WTC11 (cell line): ENCODE measurements at regions not wholly inside any gene's neighbourhood (a gene's known extent, or its start where the extent isn't known, plus 50 kb on each side); places are given as distances from the start of the nearest gene placed in this dataset.

Experiments used
- ATAC-seq: fragments of 200-7000 bp; cut with Tn5 transposase; 2 replicates; pipeline ENCODE4 v1.10.0; 2021; ENCODE audit warnings: mild to moderate bottlenecking, moderate library complexity
- CTCF ChIA-PET: fragments of 300-600 bp; sonication (Branson Sonifier 250); formaldehyde crosslinking; loops from one replicate; lab custom pipeline; 2021; ENCODE audit warnings: antibody characterized with exemption; lab: Charles Lee
- POLR2A ChIA-PET: fragments of 350-600 bp; sonication (Branson Sonifier 250); formaldehyde crosslinking; loops from one replicate; lab custom pipeline; 2021; ENCODE audit warnings: antibody characterized with exemption; lab: Charles Lee
- DNase-seq: peaks from one replicate; pipeline ENCODE4 v3.0.0; 2021; ENCODE audit warnings: low spot score
- H3K27ac Mint-ChIP-seq: 2 replicates; pipeline ENCODE4 v1.8.0; 2021; ENCODE audit warnings: mixed read lengths
- H3K27me3 Mint-ChIP-seq: 2 replicates; pipeline ENCODE4 v1.8.0; 2021; ENCODE audit warnings: low read depth, mild to moderate bottlenecking, moderate library complexity, mixed read lengths
- H3K36me3 Mint-ChIP-seq: 2 replicates; pipeline ENCODE4 v1.8.0; 2021; ENCODE audit warnings: mixed read lengths
- H3K4me1 Mint-ChIP-seq: 2 replicates; pipeline ENCODE4 v1.8.0; 2022; ENCODE audit warnings: mixed read lengths
- H3K4me3 Mint-ChIP-seq: 2 replicates; pipeline ENCODE4 v1.8.0; 2021; ENCODE audit warnings: mild to moderate bottlenecking, moderate library complexity, mixed read lengths
- H3K9me3 Mint-ChIP-seq: 2 replicates; pipeline ENCODE4 v1.8.0; 2021; ENCODE audit warnings: mixed read lengths
- ATF2 ChIP-seq: sonication (generic); formaldehyde crosslinking; IDR thresholded peaks from 2 replicates; pipeline ENCODE4 v1.8.1; 2022; ENCODE audit warnings: low read depth, missing genetic modification reagents, borderline replicate concordance
- CBFB ChIP-seq: sonication (generic); formaldehyde crosslinking; IDR thresholded peaks from 2 replicates; pipeline ENCODE4 v1.8.1; 2022; ENCODE audit warnings: mild to moderate bottlenecking, low read depth, missing genetic modification reagents
- CREB1 ChIP-seq: sonication (generic); formaldehyde crosslinking; IDR thresholded peaks from 2 replicates; pipeline ENCODE4 v1.8.0; 2023; ENCODE audit warnings: mild to moderate bottlenecking, missing genetic modification reagents
- CTCF ChIP-seq: fragments of 200-600 bp; IDR thresholded peaks from 2 replicates; pipeline ENCODE4 v1.8.0; 2022; ENCODE audit warnings: antibody characterized with exemption
- E2F1 ChIP-seq: sonication (generic); formaldehyde crosslinking; IDR thresholded peaks from 2 replicates; pipeline ENCODE4 v1.8.0; 2022; ENCODE audit warnings: mild to moderate bottlenecking, missing genetic modification reagents
- ERG ChIP-seq: fragments of 250-450 bp; sonication (Bioruptor Pico); IDR thresholded peaks from 2 replicates; pipeline ENCODE4 v1.8.0; 2021; ENCODE audit warnings: mild to moderate bottlenecking
- ESRRA ChIP-seq: sonication (generic); formaldehyde crosslinking; IDR thresholded peaks from 2 replicates; pipeline ENCODE4 v1.8.1; 2022; ENCODE audit warnings: mild to moderate bottlenecking, missing genetic modification reagents, borderline replicate concordance
- GTF2I ChIP-seq: fragments of 250-450 bp; sonication (Bioruptor Pico); conservative IDR thresholded peaks from 2 replicates; pipeline ENCODE4 v1.4.0; 2021; ENCODE audit warnings: mild to moderate bottlenecking
- HMGXB4 ChIP-seq: sonication (generic); formaldehyde crosslinking; IDR thresholded peaks from 2 replicates; pipeline ENCODE4 v1.8.1; 2023; ENCODE audit warnings: mild to moderate bottlenecking, moderate library complexity, missing genetic modification reagents
- JAZF1 ChIP-seq: fragments of 250-450 bp; sonication (Bioruptor Pico); IDR thresholded peaks from 2 replicates; pipeline ENCODE4 v1.9.0; 2021; ENCODE audit warnings: moderate library complexity, mild to moderate bottlenecking, inconsistent platforms
- JUN ChIP-seq: sonication (generic); formaldehyde crosslinking; IDR thresholded peaks from 2 replicates; pipeline ENCODE4 v1.8.0; 2023; ENCODE audit warnings: mild to moderate bottlenecking, missing genetic modification reagents
- MAX ChIP-seq: sonication (generic); formaldehyde crosslinking; IDR thresholded peaks from 2 replicates; pipeline ENCODE4 v1.8.0; 2022; ENCODE audit warnings: mild to moderate bottlenecking, missing genetic modification reagents
- MLX ChIP-seq: sonication (generic); formaldehyde crosslinking; IDR thresholded peaks from 2 replicates; pipeline ENCODE4 v1.8.1; 2023; ENCODE audit warnings: mild to moderate bottlenecking, missing genetic modification reagents, moderate library complexity
- NR1H2 ChIP-seq: sonication (generic); formaldehyde crosslinking; IDR thresholded peaks from 2 replicates; pipeline ENCODE4 v1.9.0; 2021; ENCODE audit warnings: mild to moderate bottlenecking, moderate library complexity, missing genetic modification reagents
- OVOL2 ChIP-seq: fragments of 250-450 bp; sonication (Bioruptor Pico); IDR thresholded peaks from 2 replicates; pipeline ENCODE4 v1.9.0; 2021; ENCODE audit warnings: mild to moderate bottlenecking, borderline replicate concordance
- RELA ChIP-seq: sonication (generic); formaldehyde crosslinking; IDR thresholded peaks from 2 replicates; pipeline ENCODE4 v1.8.1; 2022; ENCODE audit warnings: missing genetic modification reagents, mild to moderate bottlenecking, borderline replicate concordance
- SMAD4 ChIP-seq: sonication (generic); formaldehyde crosslinking; IDR thresholded peaks from 2 replicates; pipeline ENCODE4 v1.8.0; 2022; ENCODE audit warnings: mild to moderate bottlenecking, missing genetic modification reagents
- SOX15 ChIP-seq: fragments of 250-450 bp; sonication (Bioruptor Pico); IDR thresholded peaks from 2 replicates; pipeline ENCODE4 v1.9.0; 2021; ENCODE audit warnings: mild to moderate bottlenecking
- TP53 ChIP-seq: sonication (generic); formaldehyde crosslinking; IDR thresholded peaks from 2 replicates; pipeline ENCODE4 v1.8.1; 2023; ENCODE audit warnings: mild to moderate bottlenecking, missing genetic modification reagents
- USF1 ChIP-seq: sonication (generic); formaldehyde crosslinking; IDR thresholded peaks from 2 replicates; pipeline ENCODE4 v1.8.0; 2022; ENCODE audit warnings: mild to moderate bottlenecking, missing genetic modification reagents
- ZBTB21 ChIP-seq: sonication (generic); formaldehyde crosslinking; IDR thresholded peaks from 2 replicates; pipeline ENCODE4 v1.8.1; 2023; ENCODE audit warnings: mild to moderate bottlenecking, missing genetic modification reagents, borderline replicate concordance
- ZBTB43 ChIP-seq: sonication (generic); formaldehyde crosslinking; IDR thresholded peaks from 2 replicates; pipeline ENCODE4 v1.8.1; 2023; ENCODE audit warnings: mild to moderate bottlenecking, missing genetic modification reagents
- ZNF263 ChIP-seq: sonication (generic); formaldehyde crosslinking; IDR thresholded peaks from 2 replicates; pipeline ENCODE4 v1.8.1; 2022; ENCODE audit warnings: low read depth, mild to moderate bottlenecking, moderate library complexity, missing genetic modification reagents
- ZNF423 ChIP-seq: fragments of 250-450 bp; sonication (Bioruptor Pico); IDR thresholded peaks from 2 replicates; pipeline ENCODE4 v2.1.2; 2022; ENCODE audit warnings: mild to moderate bottlenecking, moderate library complexity
- ZNF425 ChIP-seq: fragments of 250-450 bp; sonication (Bioruptor Pico); conservative IDR thresholded peaks from 2 replicates; pipeline ENCODE4 v1.9.0; 2021; ENCODE audit warnings: mild to moderate bottlenecking
- ZNF671 ChIP-seq: fragments of 250-450 bp; sonication (Bioruptor Pico); IDR thresholded peaks from 2 replicates; pipeline ENCODE4 v1.8.0; 2021; ENCODE audit warnings: mild to moderate bottlenecking

- H3K27ac Mint-ChIP-seq, result no peak overlapping the region
- no peak for TF ChIP-seq ATF2 (CRISPR knock-in tag)
- TF ChIP-seq JUN (CRISPR knock-in tag), result no peak
- no peak for TF ChIP-seq ESRRA (CRISPR knock-in tag)
- no peak for TF ChIP-seq ZNF671
- no peak for TF ChIP-seq ZBTB43 (CRISPR knock-in tag)
- TF ChIP-seq ZNF425 (CRISPR knock-in tag), result no peak
- no peak for TF ChIP-seq MAX
- TF ChIP-seq CREB1 (CRISPR knock-in tag), result no peak
- no peak for TF ChIP-seq HMGXB4
- TF ChIP-seq GTF2I, result no peak
- no peak for TF ChIP-seq NR1H2 (CRISPR knock-in tag)
- no peak for TF ChIP-seq ZNF263 (CRISPR knock-in tag)
- no peak for TF ChIP-seq USF1 (CRISPR knock-in tag)
- no peak for TF ChIP-seq ERG (CRISPR knock-in tag)
- TF ChIP-seq JAZF1, result no peak
- no peak for TF ChIP-seq SOX15 (CRISPR knock-in tag)
- ChIA-PET CTCF (no interaction called here), POLR2A (no interaction called here)
- no peaks in the 10 kb centered on the region for H3K4me1 Mint-ChIP-seq
- ATAC-seq (no peak), DNase-seq (no peak)
- H3K27me3 Mint-ChIP-seq, result no peaks in the 10 kb centered on the region
- no peak overlapping the region for H3K4me3 Mint-ChIP-seq
- H3K36me3 Mint-ChIP-seq, result peaks cover 12% of the 10 kb centered on the region
- H3K9me3 Mint-ChIP-seq, result peaks cover 25% of the 10 kb centered on the region
Measured at GRCh38 chr9:13923381-13923780, 390.6 kb downstream of the NFIB start.

- ATAC-seq, result no peak
- Mint-ChIP-seq H3K27me3 (no peaks in the 10 kb centered on the region), H3K36me3 (peaks cover 12% of the 10 kb centered on the region), H3K27ac (no peak overlapping the region), H3K4me1 (no peaks in the 10 kb centered on the region), H3K4me3 (no peak overlapping the region), H3K9me3 (peaks cover 19% of the 10 kb centered on the region)
- POLR2A ChIA-PET, result no interaction called here
- CTCF ChIA-PET, result no interaction called here
- no peak for DNase-seq
- no peak for TF ChIP-seq TP53 (CRISPR knock-in tag)
- TF ChIP-seq CBFB, result no peak
- no peak for TF ChIP-seq ZNF423
- TF ChIP-seq E2F1 (CRISPR knock-in tag), result no peak
- no peak for TF ChIP-seq MLX (CRISPR knock-in tag)
- no peak for TF ChIP-seq OVOL2 (CRISPR knock-in tag)
- no peak for TF ChIP-seq SMAD4
- TF ChIP-seq RELA (CRISPR knock-in tag), result no peak
- no peak for TF ChIP-seq CTCF
- TF ChIP-seq ZBTB21 (CRISPR knock-in tag), result no peak
Measured at GRCh38 chr9:13920557-13920956, 393.4 kb downstream of the NFIB start.
